DMS114 treated with DMSO at 0.1 percent for 48 hours (cell line): ENCODE measurements at regions not wholly inside any gene's neighbourhood (a gene's known extent, or its start where the extent isn't known, plus 50 kb on each side); places are given as distances from the start of the nearest gene placed in this dataset.
"Not testable (repeated sequence)": the region's sequence is repeated elsewhere in the genome, so short reads cannot be mapped to it uniquely, and the experiment has no call there.

Experiments used
- DNase-seq: peaks from one replicate; lab custom pipeline; 2025; ENCODE audit not compliant: unreplicated experiment; lab: John Stamatoyannopoulos, UW

DNA sequence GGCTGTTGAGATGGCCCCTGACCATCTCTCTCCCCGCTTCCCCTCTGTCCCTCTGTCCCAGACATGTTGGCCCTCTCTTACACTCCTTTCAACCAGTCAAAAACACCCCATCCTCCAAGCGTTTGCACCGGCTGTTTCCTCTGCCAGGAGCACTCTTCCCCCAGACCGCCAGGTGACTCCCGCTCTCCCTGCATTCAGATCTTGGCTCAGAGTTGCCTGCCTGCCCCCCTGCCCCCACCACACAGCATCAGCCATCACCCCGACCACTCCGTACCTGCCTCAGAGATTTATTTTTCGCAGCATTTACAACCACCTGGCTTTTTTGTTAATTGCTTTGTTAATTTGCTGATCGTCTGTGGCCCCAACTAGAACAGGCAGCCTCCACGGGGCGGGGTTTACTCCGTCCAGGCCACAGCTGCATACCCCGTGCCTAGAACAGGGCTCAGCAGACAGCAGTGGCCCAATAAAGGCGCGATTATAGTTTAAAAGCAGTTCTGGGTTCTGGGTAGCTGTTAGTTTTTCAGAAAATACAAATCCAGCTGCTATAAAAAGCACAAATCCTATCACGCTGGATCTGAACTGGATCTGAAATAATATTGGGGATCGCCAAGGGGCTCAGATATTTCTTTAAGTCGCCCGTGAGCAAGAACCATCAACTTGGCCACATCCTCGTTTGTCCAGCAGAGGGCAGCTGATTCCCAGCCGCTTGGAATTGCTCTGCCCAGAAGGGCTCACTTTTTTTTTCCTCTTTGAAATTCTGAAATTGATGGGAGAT is 173.6 kb downstream of the IRF8 start:
- peak; percentile 73 for DNase-seq

DNA sequence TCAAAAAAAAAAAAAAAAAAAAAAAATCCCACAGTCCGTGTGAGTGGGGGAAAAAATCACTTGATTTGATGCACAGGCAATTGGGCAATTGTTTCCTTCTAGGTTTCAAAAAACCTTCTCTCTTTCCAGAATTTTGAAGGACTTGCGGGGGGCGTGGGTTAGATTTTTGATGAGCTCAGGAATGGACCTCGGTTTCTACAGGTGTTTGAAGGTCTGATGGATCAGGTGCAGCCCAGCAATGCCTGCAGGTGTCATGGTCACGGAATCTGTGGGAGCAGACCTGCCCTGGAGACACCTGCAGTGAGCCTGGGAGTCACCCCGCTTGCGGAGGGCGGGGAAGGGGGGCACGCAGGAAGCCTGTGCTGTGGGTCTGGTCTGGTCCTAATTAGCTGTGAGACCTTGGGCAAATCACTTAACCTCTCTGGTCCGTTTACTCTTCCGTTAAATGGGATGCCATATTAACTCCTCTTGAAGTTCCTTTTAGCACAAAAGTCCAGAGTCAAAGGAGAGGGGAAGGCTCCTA is 174.2 kb downstream of the IRF8 start:
- DNase-seq = no peak

DNA sequence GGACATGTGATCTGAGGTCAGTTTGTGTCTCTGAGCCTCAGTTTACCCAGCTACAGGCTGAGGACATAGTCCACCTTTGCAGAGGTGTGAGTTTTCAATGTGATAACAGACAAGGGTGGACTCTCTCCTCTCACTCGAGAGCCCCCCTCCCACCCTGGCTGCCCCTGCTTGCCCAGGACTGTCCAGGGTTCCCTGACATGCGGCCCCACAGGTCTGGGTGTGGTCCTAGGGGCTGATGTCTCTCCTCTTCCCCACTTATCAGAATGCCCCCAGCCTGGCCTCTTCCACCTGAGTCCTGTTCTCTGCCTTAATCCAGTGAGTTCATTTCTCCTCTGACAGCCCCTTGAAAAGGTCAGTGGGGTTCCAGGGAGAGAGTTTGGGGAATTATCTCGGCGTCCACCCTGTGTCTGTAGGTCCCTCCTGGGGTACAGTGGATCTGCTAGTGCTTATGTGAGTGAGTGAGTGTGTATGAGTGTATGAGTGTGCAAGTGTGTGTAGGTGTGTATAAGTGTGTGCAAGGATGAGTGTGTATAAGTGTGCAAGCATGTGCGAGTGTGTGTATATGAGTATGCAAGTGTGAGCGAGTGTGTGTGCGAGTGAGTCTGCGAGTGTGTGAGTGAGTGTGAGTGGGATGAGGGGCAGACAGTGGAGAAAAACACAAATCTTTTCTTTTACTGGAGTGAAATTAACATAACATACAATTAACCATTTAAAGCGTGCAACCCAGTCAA is 175.0 kb downstream of the IRF8 start:
- no peak for DNase-seq

DNA sequence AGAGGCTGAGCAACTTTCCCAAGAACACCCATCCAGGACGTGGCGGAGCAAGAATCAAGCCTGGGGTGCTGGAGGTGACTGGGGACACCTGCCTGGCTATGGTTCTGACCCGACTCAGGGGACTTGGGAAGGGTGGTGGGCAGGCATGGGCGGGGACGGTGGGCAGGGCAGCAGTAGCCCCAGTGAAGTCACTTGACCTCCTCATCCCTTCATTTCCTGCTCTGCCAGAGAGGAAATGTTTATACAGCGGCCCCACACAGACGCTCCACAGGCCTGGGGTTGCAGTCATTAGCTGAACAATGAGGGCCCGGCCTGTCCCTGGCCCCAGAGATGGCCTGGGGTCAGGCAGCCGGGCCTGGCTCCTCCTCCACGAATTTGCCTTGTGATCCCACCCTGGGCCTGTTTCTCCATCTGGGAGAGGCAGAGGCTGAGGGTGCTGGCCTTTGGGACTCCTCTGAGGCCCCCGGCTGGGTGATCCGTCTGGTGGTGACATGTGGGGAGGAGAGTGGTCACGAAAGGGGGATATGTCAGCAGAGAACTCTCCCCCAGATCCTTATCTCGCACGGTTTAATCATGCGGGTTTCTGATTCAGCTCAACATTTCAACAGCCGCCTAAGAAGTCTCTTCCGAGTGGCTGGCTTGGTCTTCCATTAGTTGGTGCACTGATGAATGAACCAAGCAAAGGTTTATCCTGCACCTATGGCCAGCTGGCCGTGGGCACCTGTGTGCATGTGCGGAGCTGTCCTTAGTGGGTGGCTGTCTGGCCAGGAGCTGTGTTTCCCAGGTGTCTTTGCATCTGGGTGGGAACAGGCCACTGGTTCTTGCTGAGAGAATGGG is 175.9 kb downstream of the IRF8 start:
- DNase-seq = no peak

DNA sequence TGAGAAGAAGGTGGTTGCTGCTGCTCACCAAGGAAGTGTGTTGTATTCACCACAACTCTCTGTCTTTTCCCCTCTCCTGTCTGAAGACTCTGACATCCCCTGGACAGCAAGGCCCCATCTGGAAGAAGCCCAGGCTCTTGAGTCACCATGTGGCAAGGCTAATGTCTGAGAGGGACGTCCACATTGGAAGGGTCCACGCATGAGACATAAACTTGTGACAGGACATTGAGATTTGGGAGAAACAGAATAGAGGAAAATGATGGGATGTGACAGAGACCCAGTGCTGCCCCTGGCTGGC is 176.5 kb downstream of the IRF8 start:
- no peak for DNase-seq

DNA sequence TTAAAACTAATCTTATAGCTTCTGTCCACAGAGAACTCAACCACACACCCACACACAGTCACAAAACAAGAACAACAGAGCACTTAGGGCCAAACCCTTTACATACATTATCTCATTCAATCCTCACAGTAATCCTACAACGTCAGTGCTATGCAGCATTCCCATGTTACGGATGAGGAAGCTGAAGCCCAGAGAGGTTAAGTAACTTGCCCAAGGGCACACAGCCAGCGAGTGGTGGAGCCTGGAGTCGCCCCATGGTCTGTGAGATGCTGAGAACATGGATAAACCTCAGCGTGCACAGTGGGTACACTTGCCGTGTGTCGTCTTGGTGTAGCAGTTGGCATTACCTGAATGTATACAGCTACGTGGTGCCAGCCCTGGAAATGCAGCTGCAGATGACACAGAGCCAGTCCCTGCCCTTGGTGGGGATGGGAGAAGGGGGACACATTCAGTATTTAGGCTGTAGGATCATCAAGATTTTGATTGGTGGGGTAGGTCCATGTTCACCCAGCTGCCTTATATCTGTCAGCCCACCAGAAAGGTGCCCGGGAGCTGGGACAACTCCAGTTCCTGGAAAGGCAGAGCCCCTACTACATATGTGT is 177.0 kb downstream of the IRF8 start:
- no peak for DNase-seq

DNA sequence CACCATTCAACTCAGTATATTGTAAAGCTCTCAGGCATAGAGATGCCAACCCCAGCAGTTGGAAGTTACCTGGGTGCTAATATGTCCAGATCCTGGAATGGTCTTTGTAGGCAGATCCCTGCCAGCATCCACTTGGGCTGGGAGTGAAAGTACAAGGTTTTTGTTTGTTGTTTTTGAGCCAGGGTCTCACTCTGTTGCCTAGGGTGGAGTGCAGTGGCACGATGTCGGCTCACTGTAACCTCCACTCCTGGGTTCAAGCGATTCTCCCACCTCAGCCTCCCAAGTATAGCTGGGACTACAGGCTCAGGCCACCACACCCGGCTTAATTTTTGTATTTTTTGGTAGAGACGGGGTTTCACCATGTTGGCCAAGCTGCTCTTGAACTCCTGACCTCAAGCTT is 177.6 kb downstream of the IRF8 start:
- no peak for DNase-seq

DNA sequence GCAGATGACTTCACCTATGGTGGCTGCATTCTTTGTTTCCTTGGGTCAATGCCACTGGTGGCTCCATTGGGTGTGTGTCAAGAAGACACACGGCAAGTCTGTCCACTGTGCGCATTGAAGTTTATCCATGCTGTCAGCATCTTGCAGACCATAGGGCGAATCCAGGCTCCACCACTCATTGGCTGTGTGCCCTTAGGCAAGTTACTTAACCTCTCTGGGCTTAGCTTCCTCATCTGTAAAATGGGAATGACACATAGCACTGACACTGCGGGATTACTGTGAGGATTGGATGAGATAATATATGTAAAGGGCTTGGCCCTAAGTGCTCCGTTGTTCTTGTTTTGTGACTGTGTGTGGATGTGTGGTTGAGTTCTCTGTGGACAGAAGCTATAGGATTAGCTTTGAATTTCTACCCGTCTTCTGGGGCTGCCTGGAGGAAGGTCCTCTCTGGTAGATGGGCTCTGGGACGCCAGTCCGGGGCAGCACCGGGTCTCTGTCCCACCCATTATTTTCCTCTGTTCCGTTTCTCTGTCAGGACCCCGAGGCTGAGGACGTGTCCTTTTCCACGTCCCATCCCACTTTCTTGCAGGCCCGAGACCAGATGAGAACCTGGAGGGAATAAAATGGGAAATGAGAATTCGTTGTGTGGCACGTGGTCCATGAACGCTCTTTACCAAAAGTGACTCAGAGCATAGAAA is 178.4 kb downstream of the IRF8 start:
- DNase-seq = no peak

DNA sequence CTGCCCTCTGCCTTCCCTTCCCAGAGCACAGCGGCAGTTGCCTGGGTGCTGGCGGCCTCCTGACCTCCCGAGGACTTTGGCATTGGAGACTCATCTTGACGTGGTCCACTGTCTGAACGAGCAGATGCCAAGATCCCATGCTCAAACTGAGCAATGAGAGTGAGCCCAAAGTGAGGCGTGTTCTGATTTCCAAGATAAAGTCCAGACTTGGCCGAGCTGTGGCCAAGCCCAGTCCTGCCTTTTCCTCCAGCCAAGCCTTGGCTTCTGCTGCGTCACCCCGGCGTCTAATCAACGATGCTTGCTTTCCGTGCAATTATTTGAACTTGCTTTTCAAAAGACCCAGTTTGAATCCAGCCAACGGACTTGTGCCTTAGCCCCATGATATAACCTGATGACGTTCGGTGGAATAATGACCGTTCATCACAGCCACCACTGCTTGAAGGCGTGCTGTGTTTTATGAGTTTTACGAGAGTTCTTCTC is 179.2 kb downstream of the IRF8 start:
- DNase-seq = no peak

DNA sequence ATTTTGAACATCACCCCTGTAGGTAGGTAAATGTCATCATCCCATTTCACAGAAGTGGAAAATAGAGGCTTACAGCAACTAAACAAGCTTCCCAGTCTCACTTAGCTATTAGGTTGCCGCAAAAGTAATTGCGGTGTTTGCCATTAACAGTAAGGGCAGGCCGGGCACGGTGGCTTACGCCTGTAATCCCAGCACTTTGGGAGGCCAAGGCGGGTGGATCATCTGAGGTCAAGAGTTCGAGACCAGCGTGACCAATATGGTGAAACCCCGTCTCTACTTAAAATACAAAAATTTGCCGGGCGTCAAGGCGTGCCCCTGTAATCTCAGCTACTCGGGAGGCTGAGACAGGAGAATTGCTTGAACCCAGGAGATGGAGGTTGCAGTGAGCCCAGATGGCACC is 179.7 kb downstream of the IRF8 start:
- not testable (repeated sequence) for DNase-seq

DNA sequence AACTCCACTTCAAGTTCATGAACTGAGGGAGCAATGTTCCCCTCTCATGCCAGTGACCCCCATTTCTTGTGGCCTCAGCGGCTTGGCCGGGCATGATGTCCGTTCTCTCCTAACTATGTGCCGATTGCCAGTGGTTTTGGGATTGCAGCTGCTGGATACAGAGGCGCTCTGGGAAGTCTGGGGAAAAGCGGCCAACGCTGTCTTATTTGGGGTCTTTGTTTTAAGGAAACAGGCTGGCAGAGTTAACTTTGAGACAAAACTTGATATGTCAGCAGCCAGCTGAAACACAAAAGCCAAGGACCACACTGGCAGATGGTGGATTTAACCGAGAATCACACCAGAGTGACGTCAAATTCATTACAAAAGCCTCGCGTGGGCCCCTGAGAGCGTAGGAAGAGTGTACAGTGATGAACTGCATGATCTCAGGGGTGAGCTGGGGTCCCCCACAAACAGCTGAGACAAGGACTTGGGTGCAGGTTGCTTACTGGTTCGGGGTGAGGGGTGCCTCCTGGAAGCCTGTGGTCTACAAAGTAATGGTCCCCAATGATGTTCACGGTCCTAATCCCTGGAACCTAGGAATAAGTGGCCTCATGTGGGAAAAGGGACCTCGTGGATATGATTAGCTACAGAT is 180.4 kb downstream of the IRF8 start:
- DNase-seq = no peak

DNA sequence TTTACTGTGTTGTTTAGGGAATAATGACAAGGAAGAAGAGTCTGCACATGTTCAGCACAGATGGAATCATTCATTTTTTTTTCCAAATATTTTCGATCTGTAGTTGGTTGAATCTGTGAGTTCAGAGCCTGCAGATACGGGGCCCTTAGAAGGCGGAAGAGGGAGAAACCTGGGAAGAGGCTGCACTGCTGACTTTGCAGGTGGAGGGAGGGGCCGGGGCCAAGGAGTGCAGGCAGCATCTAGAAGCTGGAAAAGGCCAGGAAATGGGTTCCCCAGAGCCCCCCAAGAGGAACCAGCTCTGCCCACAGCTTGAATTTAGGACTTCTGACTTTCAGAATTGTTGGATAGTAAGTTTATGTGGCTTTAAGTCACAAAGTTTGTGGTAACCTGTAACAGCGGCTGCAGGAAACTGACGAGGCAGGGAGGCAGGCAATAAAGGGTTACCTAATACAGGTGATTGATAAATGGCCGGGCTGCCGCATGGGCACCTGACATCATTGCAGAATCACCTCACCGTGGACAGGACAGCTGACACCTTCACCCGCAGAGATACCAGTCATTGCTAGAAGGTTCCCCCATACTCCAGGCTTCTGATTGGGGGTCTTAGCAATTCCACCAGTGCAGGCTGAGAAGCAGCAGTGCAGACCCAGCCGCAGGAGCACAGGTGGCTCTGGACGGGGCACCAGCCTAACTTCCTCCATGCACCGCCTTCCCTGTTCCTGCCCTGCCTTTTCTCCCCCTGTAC is 181.3 kb downstream of the IRF8 start:
- DNase-seq = no peak

DNA sequence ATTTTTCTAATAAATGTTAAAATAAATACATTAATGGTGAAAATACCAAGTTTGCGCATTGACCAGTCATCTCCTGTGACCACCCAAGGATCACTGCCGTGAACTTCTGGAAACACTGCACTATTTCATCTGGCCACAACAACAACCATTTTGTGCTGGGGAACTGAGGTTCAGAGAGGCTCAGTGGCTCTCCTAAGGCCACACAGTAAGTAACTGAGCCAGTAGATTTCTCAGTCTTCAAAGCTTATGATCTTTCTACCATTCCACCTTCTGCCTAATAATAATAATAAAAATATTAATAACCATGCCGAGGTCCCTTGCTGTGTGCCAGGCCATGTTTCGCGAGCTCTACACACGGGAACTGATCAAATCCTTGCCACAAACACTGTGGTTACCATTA is 182.0 kb downstream of the IRF8 start:
- no peak for DNase-seq

DNA sequence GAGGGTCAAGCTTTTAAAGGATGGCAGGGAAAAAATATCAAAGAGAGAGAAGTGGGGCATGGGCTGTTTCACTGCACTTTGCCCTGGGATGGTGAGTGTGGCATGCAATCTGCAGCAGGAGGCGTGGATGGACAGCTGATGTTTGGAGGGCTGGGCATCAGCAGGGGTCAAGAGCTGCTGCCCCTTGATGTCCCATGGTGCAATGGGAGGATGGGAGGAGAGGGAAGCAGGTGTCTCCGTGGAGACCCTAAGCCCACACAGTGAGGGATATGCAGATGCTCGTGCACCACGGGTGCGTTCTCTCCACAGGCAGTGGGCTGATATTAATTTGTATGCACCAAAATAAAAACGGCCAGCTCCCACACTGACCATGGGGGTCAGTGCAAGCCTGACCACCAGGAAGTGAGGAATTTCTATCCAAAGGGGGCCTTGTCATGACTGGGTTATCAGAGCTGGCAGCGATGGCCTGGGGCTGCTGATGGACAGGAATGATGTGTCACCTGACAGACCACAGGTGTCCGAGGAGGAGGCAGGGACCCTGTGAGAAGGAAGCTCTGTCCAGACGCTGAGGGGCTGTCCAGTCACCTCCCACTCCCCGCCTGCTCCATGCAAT is 183.6 kb downstream of the IRF8 start:
- DNase-seq = no peak

DNA sequence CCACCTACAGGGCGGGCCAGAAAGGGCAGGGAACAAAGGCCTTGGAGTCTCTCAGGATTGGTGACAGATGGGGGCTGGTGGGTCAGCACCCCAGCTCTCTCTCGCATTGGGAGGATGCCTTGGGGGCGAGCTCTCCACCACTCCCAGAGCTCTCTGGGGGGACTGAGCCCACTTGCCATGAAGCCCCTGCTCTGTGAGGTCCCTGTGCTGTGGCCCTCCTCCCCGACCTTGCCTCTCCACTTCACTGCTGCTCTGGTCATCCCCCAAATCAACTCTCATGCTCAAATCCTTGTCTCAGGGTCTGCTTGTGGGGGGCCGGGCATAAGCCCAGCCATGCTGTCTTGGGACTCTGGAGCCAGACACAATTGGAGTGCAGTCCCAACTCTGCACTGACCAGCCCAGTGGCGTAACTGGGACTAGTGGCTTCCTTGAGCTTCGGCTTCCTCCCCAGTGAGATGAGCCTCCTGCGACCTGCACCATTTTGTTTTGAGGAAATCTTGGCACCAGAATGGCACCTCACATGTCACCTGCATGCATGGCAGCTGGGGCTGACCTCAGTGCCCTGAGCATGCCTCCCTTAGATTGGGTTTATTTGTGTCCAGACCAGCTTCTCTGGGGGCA is 184.5 kb downstream of the IRF8 start:
- DNase-seq = no peak

DNA sequence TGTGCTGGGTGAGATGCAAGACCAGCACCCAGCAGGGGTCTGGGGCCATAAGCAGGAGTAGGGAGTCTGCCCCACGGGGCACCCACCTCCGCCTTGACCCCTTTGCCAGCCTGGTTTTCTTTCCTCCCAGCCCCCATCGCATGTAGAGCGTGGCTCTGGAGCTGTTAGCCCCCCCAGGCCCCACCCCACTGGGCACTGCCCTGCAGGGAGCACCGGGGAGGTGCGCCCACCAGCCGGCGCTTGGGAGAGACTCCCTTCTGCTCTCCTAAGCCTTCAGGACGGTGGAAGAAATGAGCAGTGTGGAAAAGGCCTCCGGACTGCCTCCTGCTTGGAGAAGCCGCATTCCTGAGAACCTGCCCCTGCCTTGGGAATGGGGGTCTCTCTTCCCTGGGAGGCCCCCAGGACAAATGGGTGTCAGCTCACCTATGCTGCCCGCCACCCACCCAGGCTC is 186.2 kb downstream of the IRF8 start:
- no peak for DNase-seq

DNA sequence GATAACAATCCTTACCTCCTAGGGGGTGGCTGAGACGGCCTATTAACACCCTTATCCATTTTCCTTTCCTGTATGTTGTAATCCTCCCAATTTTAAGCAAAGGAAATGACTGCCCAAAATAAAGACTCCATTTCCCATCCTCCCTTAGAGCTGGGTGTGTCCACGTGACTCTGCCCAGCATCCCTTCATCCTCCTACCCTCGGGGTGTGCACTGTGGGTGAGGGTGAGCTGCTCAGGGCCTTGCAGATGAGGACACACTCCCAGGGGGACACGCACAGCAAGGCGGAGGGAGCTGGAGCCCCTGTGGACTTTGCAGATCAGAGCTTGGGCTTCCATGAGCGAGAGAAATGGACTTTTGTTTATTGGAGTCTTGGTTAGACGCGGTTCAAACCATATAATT is 186.8 kb downstream of the IRF8 start:
- DNase-seq = no peak

DNA sequence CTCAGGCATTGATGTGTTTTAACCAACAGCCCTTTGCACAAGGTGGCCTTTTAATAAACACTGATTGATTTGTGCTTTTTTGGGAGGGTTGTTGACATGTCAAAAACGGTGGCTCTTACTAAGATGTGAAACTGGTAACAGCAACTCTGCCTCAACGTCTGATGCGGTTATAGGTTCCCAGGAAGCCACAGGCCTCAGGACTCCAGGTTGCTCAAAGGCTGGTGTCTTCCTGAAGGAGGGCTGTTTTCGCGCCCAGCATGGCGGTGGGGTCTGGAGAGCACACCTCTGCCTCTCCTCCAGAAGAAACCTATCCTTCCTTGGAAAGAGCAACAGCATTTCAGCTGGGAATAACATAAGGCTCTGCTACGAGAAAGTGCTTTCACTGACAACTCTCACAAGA is 187.5 kb downstream of the IRF8 start:
- no peak for DNase-seq
